Ovary (tissue), 3 donors: ENCODE measurements at regions not wholly inside any gene's neighbourhood (a gene's known extent, or its start where the extent isn't known, plus 50 kb on each side); places are given as distances from the start of the nearest gene placed in this dataset.

Experiments used
- POLR2A ChIP-seq: fragments of 450-650 bp; IDR thresholded peaks from one replicate; pipeline ENCODE4 v1.6.1; 2017; ENCODE audit warnings: antibody characterized with exemption, mild to moderate bottlenecking, moderate library complexity
- TF ChIP-seq, protein P1 (sequence below), 3 donors: fragments of 450-650 bp in 2 of 3; fragments of 200-600 bp in 1 of 3; IDR thresholded peaks; one replicate each; pipeline versions ENCODE4 v1.5.1 to v1.8.0; 2016 to 2022; ENCODE audit warnings: antibody characterized with exemption in 3 of 3, mild to moderate bottlenecking in 1 of 3
- donor health status: DM: no; HTN: no; CAD: no.

DNA sequence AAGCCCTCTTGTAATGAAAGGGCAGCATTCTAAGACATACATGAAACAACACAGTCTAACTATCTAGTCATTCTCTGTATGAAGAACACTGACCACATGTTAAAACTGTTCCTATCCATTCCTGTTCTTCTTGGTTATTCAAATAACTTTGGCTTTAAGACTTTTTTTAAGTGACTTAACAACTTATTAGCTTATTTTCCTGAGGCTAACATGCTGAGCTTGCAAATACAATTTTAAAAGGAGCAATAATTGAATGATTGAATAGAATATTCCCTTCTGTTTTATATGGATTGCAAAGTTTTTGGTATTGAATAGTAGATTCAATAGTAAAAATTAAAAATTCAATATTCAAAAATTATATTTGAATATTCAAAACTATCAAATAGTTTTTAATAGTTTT lies 92.3 kb downstream of the HTR5A start:
- TF ChIP-seq, protein P1, sequence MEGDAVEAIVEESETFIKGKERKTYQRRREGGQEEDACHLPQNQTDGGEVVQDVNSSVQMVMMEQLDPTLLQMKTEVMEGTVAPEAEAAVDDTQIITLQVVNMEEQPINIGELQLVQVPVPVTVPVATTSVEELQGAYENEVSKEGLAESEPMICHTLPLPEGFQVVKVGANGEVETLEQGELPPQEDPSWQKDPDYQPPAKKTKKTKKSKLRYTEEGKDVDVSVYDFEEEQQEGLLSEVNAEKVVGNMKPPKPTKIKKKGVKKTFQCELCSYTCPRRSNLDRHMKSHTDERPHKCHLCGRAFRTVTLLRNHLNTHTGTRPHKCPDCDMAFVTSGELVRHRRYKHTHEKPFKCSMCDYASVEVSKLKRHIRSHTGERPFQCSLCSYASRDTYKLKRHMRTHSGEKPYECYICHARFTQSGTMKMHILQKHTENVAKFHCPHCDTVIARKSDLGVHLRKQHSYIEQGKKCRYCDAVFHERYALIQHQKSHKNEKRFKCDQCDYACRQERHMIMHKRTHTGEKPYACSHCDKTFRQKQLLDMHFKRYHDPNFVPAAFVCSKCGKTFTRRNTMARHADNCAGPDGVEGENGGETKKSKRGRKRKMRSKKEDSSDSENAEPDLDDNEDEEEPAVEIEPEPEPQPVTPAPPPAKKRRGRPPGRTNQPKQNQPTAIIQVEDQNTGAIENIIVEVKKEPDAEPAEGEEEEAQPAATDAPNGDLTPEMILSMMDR (IDR thresholded peaks at IDR 0.05), result no peak
- no peak for TF ChIP-seq POLR2A
